Fibroblast of the aortic adventitia (primary cell): ENCODE measurements at regions not wholly inside any gene's neighbourhood (a gene's known extent, or its start where the extent isn't known, plus 50 kb on each side); places are given as distances from the start of the nearest gene placed in this dataset.

Source experiments
- DNase-seq: peaks from one replicate; pipeline ENCODE4 v3.0.0-alpha.2; 2010; ENCODE audit warnings: low read depth
- H3K4me3 ChIP-seq: 2 replicates; pipeline ENCODE4 v1.5.1; 2011; ENCODE audit warnings: low read depth, mild to moderate bottlenecking, control low read depth, low read length, moderate library complexity
- TF ChIP-seq, protein P1 (sequence below): IDR thresholded peaks from 2 replicates; pipeline ENCODE4 v1.5.1; 2011; ENCODE audit warnings: mild to moderate bottlenecking, low read length, control low read depth, inconsistent platforms; ENCODE audit not compliant: insufficient read depth

- no peak for DNase-seq
- H3K4me3 ChIP-seq = no peak overlapping the region
- TF ChIP-seq, protein P1, sequence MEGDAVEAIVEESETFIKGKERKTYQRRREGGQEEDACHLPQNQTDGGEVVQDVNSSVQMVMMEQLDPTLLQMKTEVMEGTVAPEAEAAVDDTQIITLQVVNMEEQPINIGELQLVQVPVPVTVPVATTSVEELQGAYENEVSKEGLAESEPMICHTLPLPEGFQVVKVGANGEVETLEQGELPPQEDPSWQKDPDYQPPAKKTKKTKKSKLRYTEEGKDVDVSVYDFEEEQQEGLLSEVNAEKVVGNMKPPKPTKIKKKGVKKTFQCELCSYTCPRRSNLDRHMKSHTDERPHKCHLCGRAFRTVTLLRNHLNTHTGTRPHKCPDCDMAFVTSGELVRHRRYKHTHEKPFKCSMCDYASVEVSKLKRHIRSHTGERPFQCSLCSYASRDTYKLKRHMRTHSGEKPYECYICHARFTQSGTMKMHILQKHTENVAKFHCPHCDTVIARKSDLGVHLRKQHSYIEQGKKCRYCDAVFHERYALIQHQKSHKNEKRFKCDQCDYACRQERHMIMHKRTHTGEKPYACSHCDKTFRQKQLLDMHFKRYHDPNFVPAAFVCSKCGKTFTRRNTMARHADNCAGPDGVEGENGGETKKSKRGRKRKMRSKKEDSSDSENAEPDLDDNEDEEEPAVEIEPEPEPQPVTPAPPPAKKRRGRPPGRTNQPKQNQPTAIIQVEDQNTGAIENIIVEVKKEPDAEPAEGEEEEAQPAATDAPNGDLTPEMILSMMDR = no peak
These were observed 51.0 kb upstream of the SORCS2 start for GRCh38 chr4:7141151-7141834.

GRCh38 chr4:7140692-7141069 lies 51.7 kb upstream of the SORCS2 start:
- no peak for DNase-seq
- TF ChIP-seq, protein P1 = no peak

GRCh38 chr4:7140062-7140691 lies 52.2 kb upstream of the SORCS2 start:
- DNase-seq = no peak
- TF ChIP-seq, protein P1 = no peak
- no peak overlapping the region for H3K4me3 ChIP-seq

More at GRCh38 chr4:7140692-7141069, 51.7 kb upstream of the SORCS2 start:
- no peak overlapping the region for H3K4me3 ChIP-seq

DNA sequence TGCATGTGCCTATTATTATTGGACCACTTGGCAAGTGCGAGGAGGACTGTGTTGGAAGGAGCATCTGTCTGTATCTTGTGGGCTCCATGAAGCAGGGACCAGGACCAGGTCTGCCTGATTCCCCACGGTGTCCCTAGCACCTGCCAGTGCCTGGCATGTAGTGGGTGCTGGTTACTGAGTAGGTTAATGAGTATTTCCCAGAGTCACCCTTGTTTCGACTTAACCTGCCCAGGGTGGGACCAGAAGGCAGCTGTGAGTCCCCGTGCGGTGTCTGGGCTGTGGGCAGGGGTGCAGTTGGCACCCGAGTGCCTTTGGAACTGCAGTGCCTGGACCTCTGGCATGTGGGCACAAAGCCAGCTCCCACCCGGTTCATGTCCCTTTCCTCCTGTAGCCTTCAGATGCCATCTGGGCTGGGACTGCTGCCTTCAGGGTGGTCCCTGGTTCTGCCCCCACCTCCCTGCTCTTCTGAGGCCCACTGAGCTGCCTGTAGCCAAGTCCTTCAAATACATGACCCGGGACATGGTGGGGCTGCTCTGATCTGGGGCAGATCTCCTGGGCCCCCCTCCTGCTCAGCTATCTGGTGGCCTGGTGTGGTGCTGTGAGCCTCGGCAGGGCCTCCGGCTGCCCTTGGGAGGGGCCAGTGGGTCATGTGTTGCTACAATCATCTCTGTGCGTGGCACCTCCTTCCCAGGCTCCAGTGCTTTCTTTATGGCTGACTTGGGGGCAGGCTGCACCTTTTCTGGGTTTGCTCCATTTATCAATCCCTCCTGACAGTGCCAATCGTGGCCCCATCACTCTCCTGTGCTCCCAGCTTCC lies 53.0 kb upstream of the SORCS2 start:
- TF ChIP-seq, protein P1 = no peak
- no peak overlapping the region for H3K4me3 ChIP-seq
- DNase-seq = no peak

DNA sequence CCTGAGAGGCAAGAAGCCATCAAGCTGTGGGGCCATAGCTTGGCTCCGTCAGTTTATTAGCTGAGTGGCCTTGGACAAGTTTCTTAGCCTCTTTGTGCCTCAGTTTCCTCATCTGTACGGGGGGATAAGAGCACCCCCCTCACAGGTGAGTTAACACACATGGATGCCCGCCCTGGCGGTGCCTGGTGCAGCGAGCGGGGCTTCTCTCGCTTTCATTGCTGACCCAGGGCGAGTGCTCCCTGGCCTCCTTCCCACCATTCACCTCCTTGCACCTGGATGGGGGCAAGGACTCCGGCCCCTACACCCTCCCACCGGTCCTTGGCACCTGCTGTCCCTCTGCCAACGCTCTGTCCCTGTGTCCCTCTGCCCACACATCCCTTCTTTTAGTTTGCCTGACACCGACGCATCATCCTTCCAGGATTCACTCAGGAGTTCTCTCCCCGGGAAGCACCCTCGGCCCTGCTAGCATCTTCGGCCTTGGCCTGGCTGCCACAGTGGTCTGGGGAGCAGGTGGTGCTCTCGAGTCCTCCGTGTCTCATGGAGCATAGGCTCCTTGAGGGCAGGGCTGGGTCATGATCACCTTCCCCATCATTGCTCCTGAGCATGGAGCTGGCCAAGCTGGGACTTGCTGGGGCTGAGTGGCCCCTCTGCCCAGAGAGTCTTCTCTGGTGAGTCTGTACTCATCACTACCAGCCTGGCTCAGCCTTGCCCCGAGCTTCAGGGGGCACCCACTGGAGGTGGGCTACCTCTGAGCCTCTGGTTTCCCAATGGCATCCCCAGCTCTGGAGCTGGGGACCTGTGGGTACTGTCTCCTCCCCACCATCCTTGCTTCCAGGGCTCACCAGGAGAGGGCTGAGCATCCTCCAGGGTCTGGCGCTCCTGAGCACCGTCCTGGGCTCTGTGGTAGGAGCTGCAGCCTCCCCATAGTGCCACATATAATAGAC lies 53.8 kb upstream of the SORCS2 start:
- DNase-seq = no peak
- TF ChIP-seq, protein P1 = no peak

More for the DNA sequence above, 53.8 kb upstream of the SORCS2 start:
- H3K4me3 ChIP-seq = no peak overlapping the region
